Neuronal stem cell (in vitro differentiated cells): ENCODE measurements at regions not wholly inside any gene's neighbourhood (a gene's known extent, or its start where the extent isn't known, plus 50 kb on each side); places are given as distances from the start of the nearest gene placed in this dataset.

Source experiments
- DNase-seq: peaks from one replicate; pipeline ENCODE4 v3.0.0-alpha.2; 2013; ENCODE audit warnings: low spot score
- H2AFZ ChIP-seq: one replicate; pipeline ENCODE4 v1.6.1; 2013; ENCODE audit warnings: mild to moderate bottlenecking, low read length, inconsistent platforms
- H2AK5ac ChIP-seq: 2 replicates; pipeline ENCODE4 v1.6.1; 2013; ENCODE audit warnings: low read depth, mild to moderate bottlenecking, inconsistent platforms, low read length, moderate library complexity, mixed read lengths
- H2BK120ac ChIP-seq: 2 replicates; pipeline ENCODE4 v1.6.1; 2013; ENCODE audit warnings: low read depth, mild to moderate bottlenecking, inconsistent platforms, low read length, moderate library complexity, mixed read lengths
- H2BK12ac ChIP-seq: one replicate; pipeline ENCODE4 v1.6.1; 2013; ENCODE audit warnings: low read length, inconsistent platforms
- H2BK15ac ChIP-seq: 2 replicates; pipeline ENCODE4 v1.6.1; 2013; ENCODE audit warnings: mild to moderate bottlenecking, low read length, inconsistent platforms, mixed read lengths
- H2BK5ac ChIP-seq: one replicate; pipeline ENCODE4 v1.6.1; 2013; ENCODE audit warnings: inconsistent platforms, mild to moderate bottlenecking, low read length, moderate library complexity
- H3K14ac ChIP-seq: one replicate; pipeline ENCODE4 v1.6.1; 2013; ENCODE audit warnings: low read length, inconsistent platforms
- H3K18ac ChIP-seq: 2 replicates; pipeline ENCODE4 v1.6.1; 2013; ENCODE audit warnings: low read length, inconsistent platforms
- H3K23ac ChIP-seq: 2 replicates; pipeline ENCODE4 v1.6.1; 2013; ENCODE audit warnings: low read depth, mild to moderate bottlenecking, mixed read lengths, low read length, inconsistent platforms; ENCODE audit not compliant: poor library complexity
- H3K27ac ChIP-seq: replicated peaks from 3 replicates; pipeline ENCODE4 v1.5.1; 2013; ENCODE audit warnings: low read length, inconsistent platforms
- H3K27me3 ChIP-seq, 3 experiments: 2 replicates each; pipeline ENCODE4 v1.6.1; 2013; ENCODE audit warnings: low read length in 3 of 3, mild to moderate bottlenecking in 2 of 3, inconsistent platforms in 1 of 3, low read depth in 1 of 3, mixed read lengths in 1 of 3, moderate library complexity in 1 of 3; ENCODE audit not compliant: control insufficient read depth in 3 of 3, insufficient read depth in 3 of 3
- H3K36me3 ChIP-seq, 2 donors: replicated peaks in 1 of 2; 2 replicates each; pipeline ENCODE4 v1.6.1; 2013; ENCODE audit warnings: low read length in 2 of 2; ENCODE audit not compliant: control insufficient read depth in 2 of 2, insufficient read depth in 2 of 2
- H3K4ac ChIP-seq: 2 replicates; pipeline ENCODE4 v1.6.1; 2013; ENCODE audit warnings: inconsistent platforms, mild to moderate bottlenecking, low read length, moderate library complexity
- H3K4me1 ChIP-seq, 2 donors: 1 replicate in 1 of 2; 2 replicates in 1 of 2; pipeline ENCODE4 v1.6.1; 2013; ENCODE audit warnings: low read length in 2 of 2, low read depth in 1 of 2; ENCODE audit not compliant: control insufficient read depth in 2 of 2, insufficient read depth in 1 of 2
- H3K4me2 ChIP-seq: one replicate; pipeline ENCODE4 v1.6.1; 2013; ENCODE audit warnings: mild to moderate bottlenecking, low read length, inconsistent platforms; ENCODE audit not compliant: insufficient read depth, poor library complexity, severe bottlenecking
- H3K4me3 ChIP-seq, 2 donors: 2 replicates each; pipeline ENCODE4 v1.5.1; 2013; ENCODE audit warnings: low read length in 2 of 2, mild to moderate bottlenecking in 2 of 2, inconsistent platforms in 1 of 2, moderate library complexity in 1 of 2
- H3K79me1 ChIP-seq: one replicate; pipeline ENCODE4 v1.6.1; 2013; ENCODE audit warnings: low read depth, mild to moderate bottlenecking, inconsistent platforms, low read length, moderate library complexity
- H3K9ac ChIP-seq: one replicate; pipeline ENCODE4 v1.6.1; 2013; ENCODE audit warnings: mild to moderate bottlenecking, low read depth, low read length, inconsistent platforms; ENCODE audit not compliant: poor library complexity
- H3K9me3 ChIP-seq, 2 donors: replicated peaks in 1 of 2; 2 replicates each; pipeline versions ENCODE3 to v1.6.1; 2013; ENCODE audit warnings: low read length in 2 of 2, mild to moderate bottlenecking in 2 of 2, inconsistent platforms in 1 of 2, low read depth in 1 of 2, mixed read lengths in 1 of 2, moderate library complexity in 1 of 2; ENCODE audit not compliant: control insufficient read depth in 2 of 2, insufficient read depth in 1 of 2
- H4K8ac ChIP-seq: one replicate; pipeline ENCODE4 v1.6.1; 2013; ENCODE audit warnings: low read depth, mild to moderate bottlenecking, inconsistent platforms, low read length, moderate library complexity
- H4K91ac ChIP-seq: one replicate; pipeline ENCODE4 v1.6.1; 2013; ENCODE audit warnings: low read length, low read depth, mild to moderate bottlenecking, inconsistent platforms; ENCODE audit not compliant: poor library complexity
- WGBS, 2 donors: extraction: QIAGEN DNeasy Blood & Tissue Kit; methylation state at CpG; one replicate each; pipeline ENCODE4 v1.1.7; 2013; ENCODE audit warnings: missing lambda C conversion rate in 2 of 2, mixed read lengths in 1 of 2; ENCODE audit not compliant: insufficient read length in 2 of 2, insufficient replicate concordance in 1 of 2; ENCODE audit errors: extremely low coverage in 2 of 2; 5-methylcytosine and 5-hydroxymethylcytosine counted together

DNA sequence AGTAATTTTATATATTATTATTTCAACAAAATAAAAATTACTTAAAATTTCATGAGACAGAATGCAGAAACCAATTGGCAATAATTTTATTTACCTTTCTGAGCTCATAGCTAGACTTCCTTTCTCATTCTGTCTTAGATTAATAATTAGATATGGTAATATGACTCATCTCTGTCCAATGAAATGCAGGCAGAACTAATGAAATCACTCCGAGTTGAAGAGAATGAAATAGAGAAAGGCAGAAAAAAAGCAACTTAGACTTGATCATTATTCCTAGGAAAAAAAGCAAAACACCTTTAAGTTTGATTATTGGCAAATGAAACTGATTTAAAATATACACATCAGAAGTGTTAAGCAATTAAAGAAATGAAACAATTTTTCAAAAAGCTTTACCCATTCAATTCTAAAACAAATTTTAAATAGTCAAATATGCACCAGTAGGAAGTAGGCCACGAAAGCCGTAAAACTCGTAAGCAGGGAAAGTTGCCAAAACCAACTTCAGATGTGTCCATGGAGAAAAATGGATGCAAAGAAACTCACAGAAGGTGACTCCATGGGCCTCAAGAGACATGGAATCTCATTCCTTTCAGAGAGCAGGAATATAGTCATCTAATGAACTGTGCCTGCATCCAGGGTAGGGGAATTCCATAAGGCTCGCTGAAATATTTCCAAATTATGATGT lies 293.8 kb upstream of the RGS17 start:
- H2AK5ac ChIP-seq, result no peak overlapping the region
- no peak overlapping the region for H2BK120ac ChIP-seq
- no peak overlapping the region for H3K4me2 ChIP-seq
- H2BK5ac ChIP-seq, result no peak overlapping the region
- H3K14ac ChIP-seq, result no peak overlapping the region
- H3K18ac ChIP-seq, result no peak overlapping the region
- no CpG with 5 or more reads among the region's 5 CpGs for WGBS, 2 donors
- no peak overlapping the region for H2BK12ac ChIP-seq
- H3K9ac ChIP-seq, result no peak overlapping the region
- no peak overlapping the region for H2AFZ ChIP-seq
- H3K9me3 ChIP-seq, result no peaks in the 10 kb centered on the region
- no peaks in the 10 kb centered on the region for H3K79me1 ChIP-seq
- no peaks in the 10 kb centered on the region for H3K27me3 ChIP-seq
- H4K91ac ChIP-seq, result no peak overlapping the region
- H3K4ac ChIP-seq, result no peak overlapping the region
- no peak overlapping the region for H3K23ac ChIP-seq
- no peak overlapping the region for H2BK15ac ChIP-seq
- no peak overlapping the region for H3K4me3 ChIP-seq
- no peaks in the 10 kb centered on the region for H3K36me3 ChIP-seq
- no peak for DNase-seq
- H4K8ac ChIP-seq, result no peak overlapping the region
- no peaks in the 10 kb centered on the region for H3K4me1 ChIP-seq
- H3K27ac ChIP-seq, result no peak overlapping the region

DNA sequence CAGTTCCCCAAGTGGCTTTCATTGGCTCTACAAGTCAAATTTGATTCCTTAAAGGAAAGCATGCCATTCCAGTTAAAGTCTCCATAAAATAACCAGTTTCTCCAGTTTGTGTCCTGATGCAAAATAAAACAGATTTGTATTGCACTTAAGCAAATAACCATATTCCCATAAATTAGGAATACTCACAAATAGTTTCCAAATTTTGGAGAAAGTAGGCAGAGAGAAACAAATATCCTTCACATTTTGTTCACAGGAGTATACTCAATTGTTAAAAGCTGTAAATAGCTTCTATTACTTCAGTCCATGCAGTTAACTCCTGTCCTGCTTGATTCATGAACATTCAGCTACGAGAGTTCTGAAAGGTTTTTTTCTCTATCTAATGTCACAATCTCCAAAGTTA lies 281.4 kb upstream of the RGS17 start:
- Histone ChIP-seq H3K23ac (no peak overlapping the region), H3K4ac (no peak overlapping the region), H2BK120ac (no peak overlapping the region), H2BK5ac (no peak overlapping the region), H2BK12ac (no peak overlapping the region), H2AK5ac (no peak overlapping the region), H3K9me3 (no peaks in the 10 kb centered on the region), H3K27ac (no peak overlapping the region), H3K18ac (no peak overlapping the region), H3K4me2 (no peak overlapping the region), H3K27me3 (no peaks in the 10 kb centered on the region), H3K4me3 (no peak overlapping the region), H3K14ac (no peak overlapping the region), H4K8ac (no peak overlapping the region), H4K91ac (no peak overlapping the region), H2AFZ (no peak overlapping the region), H3K36me3 (no peaks in the 10 kb centered on the region), H3K9ac (no peak overlapping the region), H2BK15ac (no peak overlapping the region), H3K79me1 (no peaks in the 10 kb centered on the region), H3K4me1 (no peaks in the 10 kb centered on the region)
- no CpG with 5 or more reads among the region's 1 CpG for WGBS, 2 donors
- DNase-seq, result no peak

DNA sequence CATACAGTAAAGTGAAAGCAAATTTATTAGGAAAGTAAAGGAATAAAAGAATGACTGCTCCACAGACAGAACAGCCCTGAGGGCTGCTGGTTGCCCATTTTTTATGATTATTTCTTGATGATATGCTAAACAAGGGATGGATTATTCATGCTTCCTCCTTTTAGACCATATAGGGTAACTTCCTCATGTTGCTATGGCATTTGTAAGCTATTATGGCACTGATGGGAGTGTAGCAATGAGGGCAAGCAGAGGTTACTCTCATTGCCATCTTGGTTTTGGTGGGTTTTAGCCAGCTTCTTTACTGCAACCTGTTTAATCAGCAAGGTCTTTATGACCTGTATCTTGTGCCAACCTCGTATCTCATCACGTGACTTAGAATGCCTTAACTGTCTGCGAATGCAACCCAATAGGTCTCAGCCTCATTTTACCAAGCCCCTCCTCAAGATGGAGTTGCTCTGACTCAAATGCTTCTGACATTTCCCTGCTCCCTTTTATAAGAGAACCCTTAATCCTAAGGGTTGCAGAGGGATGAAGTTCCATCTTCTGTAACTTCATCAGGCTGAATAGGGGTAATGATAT lies 280.1 kb upstream of the RGS17 start:
- WGBS, 2 donors, result no CpG with 5 or more reads among the region's 3 CpGs
- no peak overlapping the region for H2BK15ac ChIP-seq
- H2AK5ac ChIP-seq, result no peak overlapping the region
- no peak overlapping the region for H3K9ac ChIP-seq
- H3K4ac ChIP-seq, result no peak overlapping the region
- H2BK120ac ChIP-seq, result no peak overlapping the region
- no peak overlapping the region for H3K18ac ChIP-seq
- H3K14ac ChIP-seq, result no peak overlapping the region
- no peak overlapping the region for H3K4me3 ChIP-seq
- no peaks in the 10 kb centered on the region for H3K4me1 ChIP-seq
- DNase-seq, result no peak
- no peak overlapping the region for H3K27ac ChIP-seq
- H3K27me3 ChIP-seq, result no peaks in the 10 kb centered on the region
- no peaks in the 10 kb centered on the region for H3K79me1 ChIP-seq
- no peak overlapping the region for H4K8ac ChIP-seq
- no peak overlapping the region for H4K91ac ChIP-seq
- H3K36me3 ChIP-seq, result no peaks in the 10 kb centered on the region
- no peak overlapping the region for H2BK5ac ChIP-seq
- no peak overlapping the region for H2BK12ac ChIP-seq
- H2AFZ ChIP-seq, result no peak overlapping the region
- no peak overlapping the region for H3K4me2 ChIP-seq
- no peaks in the 10 kb centered on the region for H3K9me3 ChIP-seq
- no peak overlapping the region for H3K23ac ChIP-seq

DNA sequence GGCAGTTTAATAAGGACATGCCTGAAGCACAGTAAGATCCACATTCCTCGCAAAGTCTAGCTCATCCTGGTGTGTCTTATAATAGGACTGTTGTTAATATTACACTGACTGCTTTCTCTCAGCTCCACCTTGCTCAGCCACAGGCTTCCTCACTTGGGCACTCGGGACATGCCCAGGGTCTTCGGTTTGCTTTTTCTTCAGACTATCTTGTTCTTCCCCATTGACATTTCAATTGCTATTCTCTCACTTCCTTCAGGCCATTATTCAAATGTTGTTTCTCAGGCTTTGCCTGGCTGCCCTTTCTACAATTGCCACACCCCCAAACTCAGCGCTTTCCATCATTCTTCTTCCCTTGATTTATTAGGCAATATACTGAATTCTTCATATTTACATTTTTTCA lies 274.8 kb upstream of the RGS17 start:
- Histone ChIP-seq H2AFZ (no peak overlapping the region), H4K91ac (no peak overlapping the region), H3K4ac (no peak overlapping the region), H3K14ac (no peak overlapping the region), H3K79me1 (no peaks in the 10 kb centered on the region), H3K9ac (no peak overlapping the region), H2AK5ac (no peak overlapping the region), H2BK15ac (no peak overlapping the region), H2BK12ac (no peak overlapping the region), H3K36me3 (no peaks in the 10 kb centered on the region), H3K4me2 (no peak overlapping the region), H3K23ac (no peak overlapping the region), H3K4me3 (no peak overlapping the region), H4K8ac (no peak overlapping the region), H2BK120ac (no peak overlapping the region), H3K27ac (no peak overlapping the region), H3K9me3 (no peaks in the 10 kb centered on the region), H3K4me1 (peaks cover 0 to 2% of the 10 kb centered on the region in 2 donors), H2BK5ac (no peak overlapping the region), H3K18ac (no peak overlapping the region), H3K27me3 (no peaks in the 10 kb centered on the region)
- WGBS, 2 donors, result no CpG with 5 or more reads among the region's 4 CpGs
- DNase-seq, result no peak
